IPS-NIHi7 (cell line): ENCODE measurements at regions not wholly inside any gene's neighbourhood (a gene's known extent, or its start where the extent isn't known, plus 50 kb on each side); places are given as distances from the start of the nearest gene placed in this dataset.

ENCODE experiments used
- DNase-seq: peaks from one replicate; pipeline ENCODE4 v3.0.0; 2012; ENCODE audit warnings: mixed read lengths; ENCODE audit errors: extremely low spot score

DNA sequence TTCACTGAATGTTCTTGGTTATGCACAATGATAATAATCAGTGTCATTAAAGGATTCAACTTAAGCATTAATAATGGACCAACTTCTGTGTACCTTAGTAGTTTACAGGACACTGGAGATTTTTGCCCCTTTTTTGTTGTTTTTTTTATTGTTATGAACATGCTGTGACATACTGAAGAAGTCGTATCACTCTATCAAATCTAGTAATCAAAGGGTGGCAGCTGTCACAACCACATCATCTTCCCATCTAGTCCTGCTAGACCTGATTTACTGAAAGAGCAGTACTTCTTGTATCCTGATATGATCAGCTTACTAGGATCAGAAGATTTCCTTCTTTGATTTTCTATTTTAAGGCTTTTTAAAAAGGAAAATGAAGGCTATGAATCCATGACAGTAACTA lies 504.6 kb upstream of the CELF2 start:
- DNase-seq, result no peak

- no peak for DNase-seq
These were observed 503.8 kb upstream of the CELF2 start for GRCh38 chr10:10513898-10514297.

DNA sequence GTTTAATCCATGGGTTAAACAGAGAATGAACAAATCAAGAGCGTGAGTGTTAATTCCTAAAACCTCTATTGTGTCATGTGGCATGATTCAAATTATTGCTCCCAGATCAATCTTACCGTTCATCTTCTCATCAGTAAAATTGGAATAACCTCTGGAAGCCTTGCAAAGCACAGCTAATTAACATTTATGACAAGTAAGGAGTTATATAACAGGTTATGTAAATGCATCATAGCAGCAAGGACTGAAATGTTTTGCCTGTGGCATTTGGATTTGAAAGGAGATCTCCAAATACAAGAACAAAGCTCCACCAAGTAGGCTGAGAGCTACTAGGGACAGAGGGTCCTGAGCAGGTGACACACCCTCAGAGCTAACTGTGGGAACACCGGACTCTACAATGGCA lies 502.9 kb upstream of the CELF2 start:
- DNase-seq, result no peak

GRCh38 chr10:10515479-10516204 lies 502.0 kb upstream of the CELF2 start:
- no peak for DNase-seq

DNA sequence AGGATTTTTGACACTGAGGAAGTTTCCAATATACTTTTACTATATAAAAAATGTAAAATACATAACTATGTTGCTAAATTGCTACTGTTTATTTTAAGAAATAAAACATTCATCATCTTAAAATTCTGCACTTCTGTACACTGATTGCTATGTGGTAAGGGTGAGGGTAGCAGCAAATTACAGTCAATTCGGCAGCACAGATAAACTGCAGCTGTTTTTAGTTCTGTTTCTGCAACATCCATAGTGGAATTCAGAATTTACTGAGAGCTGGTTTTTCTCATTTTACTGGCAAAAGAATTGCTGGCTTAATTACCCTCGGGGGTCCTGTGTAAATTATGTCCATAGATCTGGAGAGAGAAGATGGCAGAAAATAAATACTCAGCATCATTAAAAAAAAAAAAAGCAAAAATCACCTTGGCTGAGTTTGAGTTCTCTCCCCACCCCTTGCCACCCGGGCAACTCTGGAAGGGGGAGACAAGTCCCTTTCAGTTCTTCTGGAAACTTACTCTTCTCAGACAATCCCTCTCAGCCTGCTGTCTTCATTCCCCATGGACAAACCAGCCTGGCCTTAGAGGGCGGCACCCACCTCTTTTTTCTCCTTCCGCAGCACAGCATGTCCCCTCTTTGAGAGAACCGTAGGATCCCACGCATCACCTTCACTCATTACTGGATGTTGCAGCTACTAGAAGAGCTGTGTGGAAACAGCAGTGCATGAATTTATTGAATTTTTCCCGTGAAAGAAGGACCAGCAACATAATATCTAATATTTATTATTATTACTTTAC lies 501.1 kb upstream of the CELF2 start:
- no peak for DNase-seq

GRCh38 chr10:10517866-10518265 lies 499.8 kb upstream of the CELF2 start:
- DNase-seq, result no peak

- DNase-seq, result no peak
These were observed 498.0 kb upstream of the CELF2 start for GRCh38 chr10:10519674-10520073.

DNA sequence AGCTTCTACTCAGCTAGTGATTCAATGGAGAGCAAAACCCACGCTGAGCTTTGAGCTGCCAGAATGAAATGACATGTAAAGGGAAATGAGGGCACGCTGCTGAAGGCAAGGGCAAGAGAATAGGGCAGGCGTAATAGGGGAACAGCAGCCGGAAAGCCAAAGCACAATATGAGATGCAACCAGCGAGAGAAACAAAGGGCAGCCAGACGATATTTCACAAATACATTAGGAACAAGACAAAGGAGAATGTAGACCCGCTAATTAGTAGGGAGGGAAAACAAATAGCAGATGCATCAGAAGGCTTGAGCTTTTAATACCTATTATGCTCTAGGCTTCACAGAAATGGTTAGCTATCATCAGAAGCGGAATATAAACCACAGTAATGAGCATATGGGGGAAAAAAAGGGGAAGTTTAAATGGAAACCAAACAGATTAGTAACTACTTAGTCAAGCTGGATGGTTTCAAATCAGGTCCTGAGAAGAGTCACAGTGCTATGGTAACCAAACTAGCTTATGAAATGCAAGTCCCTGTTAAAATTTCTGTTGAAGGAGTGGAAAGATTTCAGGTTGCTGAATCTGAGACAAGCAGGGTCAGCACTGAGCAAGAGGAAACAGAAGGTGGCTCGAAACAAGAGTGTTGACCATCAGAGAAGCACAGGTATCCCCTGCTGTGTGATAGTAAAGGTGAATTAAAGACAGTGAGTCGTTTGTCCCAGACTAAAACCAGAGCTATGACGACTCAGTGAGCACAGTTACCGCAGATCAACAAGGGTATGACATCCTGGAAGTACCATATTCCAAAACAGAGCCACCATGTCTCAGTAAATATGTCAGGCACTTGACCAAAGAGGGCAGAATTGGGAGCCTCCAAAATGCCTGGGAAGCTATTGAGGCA lies 496.9 kb upstream of the CELF2 start:
- no peak for DNase-seq

GRCh38 chr10:10526846-10527245 lies 490.8 kb upstream of the CELF2 start:
- DNase-seq, result no peak

DNA sequence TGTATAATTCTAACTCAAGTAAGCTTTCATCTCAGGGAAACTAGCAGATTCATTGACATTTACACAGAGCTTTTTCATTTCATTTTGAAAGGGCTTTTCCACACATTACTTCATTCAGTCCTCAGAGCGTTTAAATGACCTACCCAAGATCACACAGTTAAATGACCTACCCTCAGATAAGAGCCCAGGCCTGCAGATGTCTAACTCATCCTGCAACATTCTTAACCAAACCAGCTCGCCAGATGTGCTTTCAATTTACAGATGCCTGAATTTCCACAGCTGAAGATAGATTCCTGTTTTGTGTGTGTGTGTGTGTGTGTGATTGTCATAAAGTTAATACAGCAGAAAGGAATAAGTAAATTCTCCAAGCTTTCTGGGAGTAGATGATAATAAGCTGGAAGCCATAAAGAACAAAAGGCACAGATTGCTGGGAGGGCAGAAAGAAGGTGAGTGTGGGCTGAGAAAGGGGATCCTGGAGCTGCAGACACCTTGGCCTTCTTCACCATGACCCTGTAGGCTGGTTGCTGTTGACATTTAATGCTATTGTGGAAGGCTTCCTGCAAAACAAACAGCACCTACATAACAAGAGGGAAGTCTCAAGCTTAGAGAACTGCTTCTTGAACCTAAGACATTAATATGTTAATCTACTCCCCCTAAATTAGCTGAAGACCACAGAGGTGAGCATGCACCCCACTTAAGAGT lies 489.7 kb upstream of the CELF2 start:
- peak; percentile 31 for DNase-seq

- DNase-seq, result no peak
These were observed 489.1 kb upstream of the CELF2 start for GRCh38 chr10:10528563-10528910.

- DNase-seq, result no peak
These were observed 487.4 kb upstream of the CELF2 start for GRCh38 chr10:10530313-10530712.

DNA sequence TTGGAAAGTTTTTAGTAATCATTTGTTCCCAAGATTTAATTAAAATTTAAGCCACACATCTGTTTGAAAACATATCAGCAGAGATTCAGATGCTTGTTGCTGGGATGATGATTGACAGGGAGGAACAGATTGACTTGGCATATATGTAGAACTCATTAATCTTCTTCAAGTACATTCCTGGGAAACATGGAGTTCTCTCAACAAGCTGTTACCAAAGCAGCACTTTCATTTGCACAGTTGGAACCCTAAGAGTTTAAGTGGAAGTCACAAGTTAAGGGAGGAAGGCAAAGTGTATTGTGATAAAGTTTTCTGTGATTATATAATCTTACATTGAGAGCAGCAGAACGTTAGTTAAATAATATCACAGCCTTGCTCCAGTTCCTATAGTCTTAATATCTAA lies 485.4 kb upstream of the CELF2 start:
- DNase-seq, result no peak

DNA sequence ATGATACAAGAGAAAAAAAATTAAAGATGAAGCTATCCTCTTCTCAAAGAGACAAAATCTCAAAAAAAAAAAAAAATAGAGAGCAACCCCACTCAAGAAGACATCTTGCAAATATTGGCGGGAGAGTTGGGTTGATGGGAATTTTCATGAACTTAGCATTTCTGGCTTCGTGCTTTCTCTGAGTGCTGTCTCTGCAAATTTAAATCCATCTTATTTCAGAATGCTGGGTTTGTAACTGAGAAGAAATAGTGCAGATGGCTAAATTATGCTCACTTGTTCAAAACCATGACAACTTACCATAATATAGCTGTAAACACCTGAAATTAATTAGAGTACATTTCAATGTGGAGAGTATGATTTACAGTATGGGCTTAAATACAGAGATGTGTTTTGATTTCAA lies 484.8 kb upstream of the CELF2 start:
- no peak for DNase-seq

DNA sequence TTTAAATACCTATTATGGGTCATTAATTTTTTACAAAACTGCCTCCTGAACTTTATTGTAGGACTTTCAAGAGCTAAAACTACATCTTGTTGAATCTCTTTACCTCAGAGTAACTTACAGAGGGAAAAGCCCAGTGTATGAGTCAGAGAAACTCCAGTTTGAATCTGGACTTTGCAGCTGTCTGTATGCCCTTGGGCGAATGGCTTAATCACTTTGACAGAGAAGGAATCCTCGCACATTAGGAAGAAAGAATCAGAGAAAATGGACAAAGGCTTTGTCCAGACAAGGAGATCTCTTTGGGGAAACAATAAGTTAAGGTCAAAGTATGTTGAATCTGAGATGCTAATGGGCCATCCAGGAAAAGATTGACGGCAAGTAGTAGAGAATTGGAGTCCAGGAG lies 484.2 kb upstream of the CELF2 start:
- DNase-seq, result no peak

GRCh38 chr10:10538326-10538725 lies 479.3 kb upstream of the CELF2 start:
- DNase-seq, result no peak

GRCh38 chr10:10540398-10540797 lies 477.3 kb upstream of the CELF2 start:
- no peak for DNase-seq

DNA sequence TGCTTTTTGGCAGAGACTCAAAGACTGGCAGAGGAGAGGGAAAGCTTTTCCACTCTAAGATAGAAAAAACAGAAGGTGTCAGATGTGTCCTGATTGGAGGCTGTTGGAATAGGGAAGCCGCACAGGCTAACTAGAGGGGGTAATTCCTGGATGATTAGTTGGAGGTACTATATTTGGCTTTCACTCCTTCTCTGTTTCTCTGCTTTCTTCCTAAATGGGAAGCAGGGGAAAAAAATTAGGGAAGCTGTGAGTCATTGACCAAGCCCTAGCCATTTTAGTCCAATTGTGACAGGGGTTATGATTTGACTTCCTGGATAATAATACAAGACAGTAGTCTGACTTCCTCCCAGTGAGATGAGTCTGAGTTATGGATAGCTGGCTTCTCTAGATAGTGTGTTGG lies 475.2 kb upstream of the CELF2 start:
- no peak for DNase-seq

DNA sequence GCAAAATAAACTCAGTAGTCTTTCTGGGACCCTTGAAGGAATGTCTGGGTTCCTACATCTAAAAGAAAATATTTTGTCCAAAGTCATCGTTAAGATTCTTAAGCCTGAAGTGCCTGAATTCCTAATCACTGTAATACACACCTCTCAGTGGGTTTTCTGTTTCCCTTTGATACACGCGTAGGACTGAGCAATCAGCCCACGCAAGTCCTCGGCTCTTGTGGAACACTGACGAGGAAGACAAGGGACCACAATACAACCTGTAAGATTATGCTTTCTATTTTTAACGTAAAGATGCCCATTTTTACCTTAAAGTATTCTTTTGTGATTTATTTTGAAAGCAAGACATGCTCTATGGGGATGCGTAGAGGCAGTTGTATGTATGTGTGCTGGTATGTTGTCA lies 472.8 kb upstream of the CELF2 start:
- no peak for DNase-seq

DNA sequence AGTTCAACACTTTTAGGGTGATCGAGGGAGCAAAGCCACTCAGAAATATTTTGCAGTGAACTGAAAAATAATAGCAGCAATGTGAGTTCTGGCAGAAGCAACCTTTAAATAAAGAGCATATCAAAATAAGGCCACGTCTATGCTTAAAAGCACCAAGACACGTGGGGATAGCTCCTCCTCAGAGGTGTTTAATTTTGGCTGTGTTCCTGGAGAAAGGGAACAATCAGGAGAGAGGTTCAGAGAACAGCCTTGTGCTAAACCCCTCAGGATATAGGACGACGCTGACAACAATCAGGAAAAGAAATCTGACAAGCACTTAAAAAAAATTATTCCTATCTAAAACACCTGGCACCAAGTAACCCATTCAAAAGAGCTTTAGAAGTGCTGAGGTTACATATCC lies 471.9 kb upstream of the CELF2 start:
- no peak for DNase-seq

- no peak for DNase-seq
These were observed 465.9 kb upstream of the CELF2 start for GRCh38 chr10:10551596-10552301.
